ENCODE measurements at regions not wholly inside any gene's neighbourhood (a gene's known extent, or its start where the extent isn't known, plus 50 kb on each side); places are given as distances from the start of the nearest gene placed in this dataset.

- no peak overlapping the region for H3K4me3 ChIP-seq (ENCODE audit: low read length)
- no peak for DNase-seq (ENCODE audit: low read depth)
- no peak for TF ChIP-seq CTCF (conservative IDR thresholded peaks at IDR 0.05; ENCODE audit: low read length)
Observed at GRCh38 chr3:144107923-144108322, 136.3 kb downstream of the DIPK2A start.

GRCh38 chr3:144109944-144110343, 138.3 kb downstream of the DIPK2A start:
- no peak for DNase-seq (ENCODE audit: low read depth)
- no peak for TF ChIP-seq CTCF (conservative IDR thresholded peaks at IDR 0.05; ENCODE audit: low read length)
- H3K4me3 ChIP-seq (ENCODE audit: low read length), result no peak overlapping the region

GRCh38 chr3:144112036-144112435, 140.4 kb downstream of the DIPK2A start:
- no peak for TF ChIP-seq CTCF (conservative IDR thresholded peaks at IDR 0.05; ENCODE audit: low read length)
- no peak overlapping the region for H3K4me3 ChIP-seq (ENCODE audit: low read length)
- DNase-seq (ENCODE audit: low read depth), result no peak

- no peak overlapping the region for H3K4me3 ChIP-seq (ENCODE audit: low read length)
- no peak for TF ChIP-seq CTCF (conservative IDR thresholded peaks at IDR 0.05; ENCODE audit: low read length)
- DNase-seq (ENCODE audit: low read depth), result no peak
Observed at GRCh38 chr3:144112437-144112836, 140.8 kb downstream of the DIPK2A start.

GRCh38 chr3:144114767-144115166, 143.1 kb downstream of the DIPK2A start:
- no peak for TF ChIP-seq CTCF (conservative IDR thresholded peaks at IDR 0.05; ENCODE audit: low read length)
- no peak for DNase-seq (ENCODE audit: low read depth)
- H3K4me3 ChIP-seq (ENCODE audit: low read length), result no peak overlapping the region

GRCh38 chr3:144119633-144120032, 148.0 kb downstream of the DIPK2A start:
- TF ChIP-seq CTCF (conservative IDR thresholded peaks at IDR 0.05; ENCODE audit: low read length), result no peak
- no peak overlapping the region for H3K4me3 ChIP-seq (ENCODE audit: low read length)
- no peak for DNase-seq (ENCODE audit: low read depth)

- DNase-seq (ENCODE audit: low read depth), result no peak
- H3K4me3 ChIP-seq (ENCODE audit: low read length), result no peak overlapping the region
- TF ChIP-seq CTCF (conservative IDR thresholded peaks at IDR 0.05; ENCODE audit: low read length), result no peak
Observed at GRCh38 chr3:144121661-144122060, 150.0 kb downstream of the DIPK2A start.
